ENCODE measurements at regions not wholly inside any gene's neighbourhood (a gene's known extent, or its start where the extent isn't known, plus 50 kb on each side); places are given as distances from the start of the nearest gene placed in this dataset.
A peak's percentile ranks its signal among the peaks of the same experiment; 100 is the strongest.

DNA sequence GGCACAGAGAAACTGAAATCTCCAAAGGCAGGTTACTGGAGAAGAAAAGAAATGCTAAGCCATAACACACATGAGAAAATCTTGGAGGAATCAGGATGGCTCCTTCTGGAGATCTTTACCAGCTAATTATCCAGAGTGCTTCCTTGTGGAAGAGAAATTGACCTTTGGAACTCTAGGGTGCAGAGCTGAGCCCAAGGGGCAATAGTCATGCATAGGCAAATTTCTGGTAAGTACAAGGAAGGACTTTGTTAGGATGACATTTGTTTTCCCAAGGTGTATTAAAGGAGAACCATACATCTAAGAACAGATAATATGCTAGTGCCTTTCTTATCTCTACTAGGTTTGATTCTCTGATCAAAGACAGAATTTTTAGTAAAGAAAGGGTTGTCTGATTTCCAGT, 670.6 kb downstream of the DHX35 start:
- ATAC-seq (ENCODE audit: low FRiP score) (no peak), DNase-seq (ENCODE audit: low spot score) (no peak)
- TF ChIP-seq, protein P1, sequence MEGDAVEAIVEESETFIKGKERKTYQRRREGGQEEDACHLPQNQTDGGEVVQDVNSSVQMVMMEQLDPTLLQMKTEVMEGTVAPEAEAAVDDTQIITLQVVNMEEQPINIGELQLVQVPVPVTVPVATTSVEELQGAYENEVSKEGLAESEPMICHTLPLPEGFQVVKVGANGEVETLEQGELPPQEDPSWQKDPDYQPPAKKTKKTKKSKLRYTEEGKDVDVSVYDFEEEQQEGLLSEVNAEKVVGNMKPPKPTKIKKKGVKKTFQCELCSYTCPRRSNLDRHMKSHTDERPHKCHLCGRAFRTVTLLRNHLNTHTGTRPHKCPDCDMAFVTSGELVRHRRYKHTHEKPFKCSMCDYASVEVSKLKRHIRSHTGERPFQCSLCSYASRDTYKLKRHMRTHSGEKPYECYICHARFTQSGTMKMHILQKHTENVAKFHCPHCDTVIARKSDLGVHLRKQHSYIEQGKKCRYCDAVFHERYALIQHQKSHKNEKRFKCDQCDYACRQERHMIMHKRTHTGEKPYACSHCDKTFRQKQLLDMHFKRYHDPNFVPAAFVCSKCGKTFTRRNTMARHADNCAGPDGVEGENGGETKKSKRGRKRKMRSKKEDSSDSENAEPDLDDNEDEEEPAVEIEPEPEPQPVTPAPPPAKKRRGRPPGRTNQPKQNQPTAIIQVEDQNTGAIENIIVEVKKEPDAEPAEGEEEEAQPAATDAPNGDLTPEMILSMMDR (IDR thresholded peaks at IDR 0.05): no peak

DNA sequence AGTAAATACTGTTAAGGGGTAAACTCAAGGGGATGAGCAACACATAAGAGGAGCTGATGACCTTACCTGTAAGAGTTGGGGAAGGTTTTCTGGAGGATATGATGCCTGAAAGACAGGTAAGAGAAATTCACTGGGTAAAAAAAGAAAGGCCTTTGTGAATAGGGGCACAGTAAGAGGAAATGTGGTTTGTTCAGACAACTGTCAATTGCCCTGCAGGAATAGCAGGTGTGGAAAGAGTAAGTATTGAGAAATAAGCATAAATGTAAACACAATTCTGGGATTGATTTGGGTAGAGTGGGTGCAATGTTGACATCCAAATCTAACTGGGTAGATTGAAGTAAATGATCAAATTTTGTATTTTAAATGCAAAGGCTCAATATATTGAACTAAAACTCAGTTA, 670.0 kb downstream of the DHX35 start:
- DNase-seq (ENCODE audit: low spot score): no peak
- no peak for ATAC-seq (ENCODE audit: low FRiP score)
- TF ChIP-seq, protein P1 (IDR thresholded peaks at IDR 0.05): no peak

DNA sequence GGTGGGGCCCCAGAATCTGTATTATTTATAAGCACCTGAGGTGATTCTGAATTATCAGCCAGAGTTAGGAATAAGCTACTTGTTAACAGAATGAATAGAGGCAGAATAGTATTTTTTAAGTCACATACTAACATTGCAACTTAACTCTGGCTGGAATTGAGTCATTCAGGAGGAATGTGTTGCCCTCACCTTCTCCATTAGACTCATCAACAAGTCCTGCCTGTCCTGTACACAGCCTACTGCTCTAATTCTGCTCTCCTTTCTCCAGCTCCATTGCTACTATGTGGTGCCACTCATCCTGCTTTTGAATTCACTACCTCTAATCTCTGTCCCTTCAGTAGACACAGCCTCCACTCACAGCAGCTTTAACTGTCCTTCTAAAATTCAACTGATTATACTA, 669.4 kb downstream of the DHX35 start:
- ATAC-seq (ENCODE audit: low FRiP score) (no peak), DNase-seq (ENCODE audit: low spot score) (no peak)
- TF ChIP-seq, protein P1 (IDR thresholded peaks at IDR 0.05): no peak

DNA sequence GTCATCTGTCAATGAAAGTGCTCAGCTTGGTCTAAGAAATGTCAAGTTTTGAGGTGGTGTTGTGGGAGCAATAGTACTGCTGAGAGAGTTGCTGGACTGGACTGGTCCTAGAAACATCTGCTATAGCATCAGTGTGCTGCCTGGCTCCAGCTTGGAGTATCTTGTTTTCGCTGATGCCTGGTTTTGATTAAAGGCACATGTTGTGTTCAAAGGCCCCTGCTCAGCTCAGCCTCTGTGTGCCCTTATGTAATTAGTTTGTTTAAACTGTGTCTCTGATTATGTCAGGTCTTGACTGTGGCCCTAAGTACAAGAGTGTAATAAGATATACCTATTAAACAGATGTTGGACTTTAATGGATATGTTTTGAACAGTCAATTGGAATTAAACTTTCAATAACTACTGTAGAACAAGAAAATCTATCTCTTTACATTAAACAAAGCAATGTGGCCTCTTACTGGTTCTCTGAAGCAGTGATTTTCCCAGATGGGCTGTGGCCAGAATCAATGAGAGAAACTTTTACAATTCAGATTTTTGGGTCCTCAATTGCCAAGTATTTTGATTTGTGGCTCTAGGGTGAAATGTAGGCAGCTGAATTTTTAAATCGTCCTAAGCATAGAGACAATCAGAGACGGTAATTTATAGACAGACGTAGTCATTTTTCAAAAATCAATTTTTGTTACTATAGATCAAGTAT, 668.2 kb downstream of the DHX35 start:
- DNase-seq (ENCODE audit: low spot score): no peak
- TF ChIP-seq, protein P1 (IDR thresholded peaks at IDR 0.05): no peak
- ATAC-seq (ENCODE audit: low FRiP score): no peak

DNA sequence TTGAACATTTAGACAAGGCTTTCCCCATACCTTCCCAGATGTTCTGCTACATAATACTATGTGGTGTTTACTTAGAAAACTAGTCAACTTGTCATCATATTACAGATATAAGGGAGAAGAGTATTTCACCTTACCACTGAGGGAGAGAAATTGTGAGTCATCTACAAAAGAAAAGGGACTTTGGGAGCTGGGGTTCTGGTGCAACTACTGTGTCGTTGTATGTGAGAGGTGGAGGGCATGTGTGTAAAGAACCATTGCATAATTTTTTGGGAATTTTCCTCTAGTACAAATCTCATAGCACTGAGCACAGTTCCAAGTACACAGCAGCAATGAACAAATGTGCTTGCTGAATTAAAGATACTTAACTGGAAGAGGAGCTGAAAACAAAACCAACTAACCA, 665.6 kb downstream of the DHX35 start:
- TF ChIP-seq, protein P1 (IDR thresholded peaks at IDR 0.05): no peak
- DNase-seq (ENCODE audit: low spot score) (no peak), ATAC-seq (ENCODE audit: low FRiP score) (no peak)

DNA sequence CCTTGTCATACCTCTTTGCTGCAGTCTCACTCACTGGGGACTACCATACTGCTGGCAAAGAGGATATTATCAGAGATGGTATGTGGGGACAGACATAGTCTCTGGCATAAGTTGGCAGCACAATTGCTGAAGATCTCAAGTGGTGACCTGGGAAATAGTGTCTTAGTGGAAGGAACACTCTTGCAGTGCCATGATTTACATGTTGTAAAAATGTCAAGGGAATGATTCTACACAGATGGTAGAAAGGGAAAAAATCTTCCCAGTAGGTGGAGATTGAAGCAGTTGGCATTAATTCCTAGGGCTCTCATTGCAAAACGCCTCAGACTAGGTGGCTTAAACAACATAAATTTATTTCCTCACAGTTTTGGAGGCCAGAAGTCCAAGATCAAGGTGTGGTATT, 662.2 kb downstream of the DHX35 start:
- TF ChIP-seq, protein P1 (IDR thresholded peaks at IDR 0.05): no peak
- ATAC-seq (ENCODE audit: low FRiP score): no peak
- no peak for DNase-seq (ENCODE audit: low spot score)

DNA sequence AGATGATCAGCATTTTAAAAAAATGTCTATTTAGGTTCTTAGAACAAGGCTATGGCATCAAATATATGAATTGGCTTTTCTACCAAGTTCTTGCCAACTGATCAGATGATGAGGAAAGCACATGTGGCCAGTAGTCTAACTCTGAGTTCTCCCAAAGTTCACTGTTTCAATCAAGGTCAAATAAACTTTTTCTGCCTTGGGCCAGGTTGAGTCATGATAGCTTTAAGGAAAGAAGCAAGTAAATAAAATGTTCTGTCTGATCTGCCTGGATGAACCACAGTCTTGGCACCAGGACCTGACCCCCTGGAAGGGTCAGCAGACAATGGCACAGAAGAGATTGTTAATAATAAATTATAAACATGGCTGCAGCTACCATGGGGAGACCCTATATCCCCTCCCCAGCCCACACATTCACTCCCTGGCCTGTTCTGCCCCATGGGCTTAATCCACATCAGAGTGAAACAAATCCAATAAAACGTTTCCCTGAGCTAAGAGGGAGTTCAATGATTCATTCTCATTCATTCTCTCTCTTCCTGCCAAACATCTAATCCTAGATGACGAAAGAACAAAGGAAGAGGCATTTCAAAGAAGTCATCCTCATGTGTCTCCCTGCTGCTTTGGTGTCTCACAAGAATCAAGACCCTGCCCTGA, 661.6 kb downstream of the DHX35 start:
- ATAC-seq (ENCODE audit: low FRiP score): peak; percentile 37
- DNase-seq (ENCODE audit: low spot score): no peak
- TF ChIP-seq, protein P1 (IDR thresholded peaks at IDR 0.05): no peak

Measured in omental fat pad (tissue), 3 donors.